NCI-H2171 (cell line): ENCODE measurements at regions not wholly inside any gene's neighbourhood (a gene's known extent, or its start where the extent isn't known, plus 50 kb on each side); places are given as distances from the start of the nearest gene placed in this dataset.

Experiments
- DNase-seq: peaks from one replicate; lab custom pipeline; 2025; lab: John Stamatoyannopoulos, UW

DNA sequence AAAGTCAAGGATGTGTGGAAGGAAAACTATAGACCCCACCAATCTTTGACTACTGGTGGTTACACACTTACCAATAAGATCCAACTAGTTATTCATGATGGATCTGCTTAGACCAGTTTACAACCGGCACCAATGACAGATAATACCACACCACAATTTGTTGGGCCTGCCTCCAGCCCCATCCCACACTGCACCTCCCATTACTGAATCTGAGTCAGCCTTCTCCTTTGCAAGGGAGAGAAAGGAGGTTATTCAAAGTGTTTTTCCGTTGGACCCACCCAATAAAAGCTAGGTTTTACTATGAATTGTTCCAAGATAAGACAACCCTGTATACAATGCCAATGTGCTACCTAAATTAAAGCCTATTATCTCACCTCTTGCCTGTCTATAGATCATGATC is 453.5 kb downstream of the MTRR start:
- no peak for DNase-seq

GRCh38 chr5:8327016-8327415 is 458.1 kb downstream of the MTRR start:
- DNase-seq: no peak

DNA sequence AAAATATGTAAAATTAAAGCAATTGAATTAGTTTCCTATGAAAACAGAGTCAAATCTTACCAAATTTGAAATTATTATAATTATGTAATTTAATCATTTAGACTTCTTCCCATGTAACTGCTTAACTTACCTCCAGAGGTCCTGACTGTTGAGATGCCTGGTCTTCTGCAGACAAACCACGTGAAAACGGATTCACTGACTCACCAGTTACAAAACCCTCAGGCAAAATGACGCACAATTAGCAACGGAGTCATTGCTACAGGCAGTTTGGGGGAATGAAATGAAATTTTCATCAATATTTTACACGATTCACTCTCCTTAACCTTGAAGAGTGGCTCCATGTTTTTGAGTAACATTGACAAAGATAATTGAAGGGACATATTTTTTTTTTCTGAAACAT is 460.8 kb downstream of the MTRR start:
- DNase-seq: no peak

DNA sequence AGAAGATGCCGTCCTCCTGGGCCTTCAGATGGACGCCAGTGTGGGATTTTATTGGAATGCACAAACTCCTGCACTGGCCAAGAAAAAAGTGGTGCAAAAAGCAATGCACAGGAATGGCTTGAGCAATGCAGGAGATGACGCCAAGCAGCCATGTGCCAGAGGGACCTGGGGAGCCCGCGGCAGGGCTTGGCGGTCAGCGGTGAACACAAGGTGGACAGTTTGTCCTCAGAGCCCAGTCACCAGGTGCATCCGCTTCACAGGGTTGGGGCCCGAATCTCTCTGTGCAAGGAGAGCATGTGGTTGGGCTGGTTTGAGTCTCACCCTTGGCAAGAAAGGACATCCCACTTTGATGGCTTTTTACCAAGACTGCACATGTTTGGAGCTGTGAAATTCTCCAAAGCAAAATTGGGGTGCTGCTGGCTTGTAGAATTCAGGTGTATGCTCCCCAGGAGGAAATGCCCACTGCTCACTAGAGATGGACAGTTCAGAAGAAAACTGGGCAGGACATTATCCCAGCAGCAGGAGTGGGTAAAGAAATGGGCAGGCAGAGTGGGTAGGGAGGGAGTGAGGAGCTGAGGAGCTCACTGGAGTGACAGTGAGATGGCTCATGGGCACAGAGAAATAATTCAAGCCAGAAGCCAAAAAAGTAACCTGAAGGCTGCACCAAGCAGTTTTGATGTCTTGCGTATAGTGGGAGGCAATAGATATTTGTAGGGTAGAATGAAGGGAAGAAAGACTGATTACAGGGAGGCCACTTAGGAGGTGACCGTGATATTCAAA is 463.9 kb downstream of the MTRR start:
- DNase-seq: no peak

DNA sequence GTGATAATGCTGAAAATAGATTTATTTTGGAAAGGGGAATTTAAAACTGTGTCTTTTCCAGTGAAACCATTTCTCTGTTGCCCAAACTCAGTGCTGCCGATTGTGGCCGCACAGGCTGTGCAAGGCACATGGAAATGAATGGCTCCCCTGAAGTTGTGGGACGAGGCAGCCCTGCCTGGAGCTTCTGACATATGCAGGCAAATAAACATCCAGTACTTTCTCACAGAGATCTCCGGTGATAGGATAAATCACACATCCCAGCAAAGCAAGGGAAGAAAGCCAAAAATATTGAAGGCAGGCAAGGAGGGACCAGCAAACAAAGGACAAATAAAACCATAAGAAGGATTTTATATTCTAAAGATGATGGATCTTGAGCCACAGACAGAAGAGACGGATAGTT is 464.5 kb downstream of the MTRR start:
- DNase-seq: no peak

GRCh38 chr5:8333977-8334376 is 465.0 kb downstream of the MTRR start:
- DNase-seq: no peak

- no peak for DNase-seq
These were observed 471.3 kb downstream of the MTRR start for GRCh38 chr5:8340261-8340660.

DNA sequence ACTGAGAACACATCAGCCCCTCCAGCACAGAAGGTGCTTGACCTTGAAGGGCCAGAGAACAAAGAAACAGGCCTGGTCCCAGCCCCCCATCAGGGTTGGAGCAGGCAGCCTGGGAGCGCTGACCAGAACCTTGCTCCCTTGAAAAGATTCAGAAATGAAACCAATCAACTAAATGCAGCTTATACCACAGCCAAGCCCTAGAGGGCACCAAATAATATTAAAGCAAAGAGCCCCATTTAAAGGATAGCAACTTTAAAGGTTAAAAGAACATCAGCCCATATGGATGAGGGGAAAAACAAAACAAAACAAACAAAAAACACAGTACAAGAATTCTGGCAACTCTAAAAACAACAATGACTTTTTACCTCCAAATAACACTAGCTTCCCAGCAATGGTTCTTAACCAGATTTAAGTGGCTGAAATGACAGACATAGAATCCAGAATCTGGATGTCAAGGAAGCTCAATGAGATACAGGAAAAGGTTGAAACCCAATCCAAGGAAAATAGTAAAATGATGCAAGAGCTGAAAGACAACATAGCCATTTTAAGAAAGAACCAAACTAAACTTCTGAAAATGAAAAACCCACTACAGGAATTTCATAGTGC is 471.9 kb downstream of the MTRR start:
- no peak for DNase-seq

DNA sequence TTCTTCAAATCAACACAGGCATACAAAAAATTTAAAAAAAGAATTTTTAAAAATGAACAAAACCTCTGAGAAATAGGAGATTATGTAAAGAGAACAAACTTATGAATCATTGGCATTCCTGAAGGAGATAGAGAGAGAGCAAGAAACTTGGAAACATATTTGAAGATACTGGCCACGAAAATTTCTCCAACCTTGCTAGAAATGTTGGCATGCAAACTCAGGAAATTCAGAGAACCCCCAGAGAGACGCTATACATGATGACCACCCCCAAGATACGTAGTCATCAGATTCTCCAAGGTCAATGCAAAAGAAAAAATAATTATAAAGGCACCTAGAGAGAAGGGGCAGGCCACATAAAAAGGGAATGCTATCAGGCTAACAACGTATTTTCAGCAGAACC is 472.5 kb downstream of the MTRR start:
- DNase-seq: no peak

GRCh38 chr5:8347984-8348383 is 479.0 kb downstream of the MTRR start:
- no peak for DNase-seq

DNA sequence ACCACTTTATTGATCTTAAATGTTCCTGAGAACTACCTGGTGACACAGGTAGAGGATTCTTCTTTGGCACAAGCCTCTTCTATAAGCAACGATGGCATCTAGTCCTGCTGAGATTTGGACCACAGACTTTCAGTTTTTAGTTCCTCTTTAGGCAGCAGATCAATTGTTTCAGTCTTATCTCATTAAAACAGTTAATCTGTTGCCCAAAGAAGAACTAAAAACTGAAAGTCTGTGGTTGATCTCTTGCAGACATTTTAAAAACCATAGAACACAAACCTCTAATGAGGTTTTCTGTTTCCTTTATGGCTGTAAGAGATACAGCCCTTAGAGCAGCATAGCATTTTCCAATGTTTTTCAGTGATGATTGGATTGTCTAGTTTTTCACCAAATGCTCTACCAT is 480.9 kb downstream of the MTRR start:
- DNase-seq: no peak

DNA sequence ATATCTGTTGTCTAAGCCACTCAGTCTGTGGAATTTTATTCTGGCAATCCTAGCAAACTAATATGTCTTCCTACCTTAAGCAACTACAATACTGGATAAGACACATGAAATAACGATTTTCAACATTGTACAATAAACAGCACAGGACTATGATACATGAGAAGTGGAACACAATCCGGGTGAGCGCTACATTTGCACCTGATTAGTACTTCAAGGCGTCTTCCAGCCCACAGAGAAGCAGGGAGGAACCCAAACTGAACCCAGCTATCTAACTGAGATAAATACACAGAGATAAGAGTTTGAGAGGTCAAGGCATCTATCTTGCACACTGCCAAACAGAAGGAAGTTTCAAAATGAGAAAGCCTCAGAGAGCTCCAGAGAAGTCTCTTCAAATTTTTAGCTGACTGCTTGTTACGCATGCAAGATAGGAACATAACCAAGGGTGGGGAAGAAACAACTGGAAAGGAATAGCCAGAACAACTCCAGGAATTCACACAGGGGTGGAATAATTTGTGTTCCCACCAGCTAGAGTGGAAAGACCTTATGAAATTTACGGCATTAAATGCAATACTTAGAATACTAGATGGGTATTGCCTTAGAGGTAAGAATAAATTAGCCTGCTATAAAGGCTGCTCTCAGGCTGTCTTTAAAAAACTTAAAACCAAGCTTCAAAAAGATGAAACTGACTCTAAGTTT is 481.8 kb downstream of the MTRR start:
- DNase-seq: no peak

DNA sequence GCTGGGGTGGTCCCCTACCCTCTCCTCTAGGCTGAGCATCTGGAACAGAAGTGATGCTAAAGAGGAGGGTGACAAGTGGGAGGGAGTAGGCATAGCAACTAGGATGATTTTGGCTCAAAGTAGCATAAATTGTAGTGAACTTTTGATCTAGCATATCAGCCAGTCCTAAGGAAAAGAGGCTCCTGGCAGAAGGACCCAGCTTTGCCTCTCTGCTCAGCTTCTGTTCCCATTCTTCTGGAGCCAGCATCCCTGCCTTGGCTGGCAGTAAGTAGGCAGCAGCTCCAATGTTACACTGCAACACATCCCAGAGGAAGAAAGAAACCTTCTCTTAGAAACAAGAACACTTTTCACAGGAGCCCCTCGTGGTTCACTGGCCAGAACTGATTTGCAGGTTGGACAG is 487.0 kb downstream of the MTRR start:
- no peak for DNase-seq

- no peak for DNase-seq
These were observed 491.1 kb downstream of the MTRR start for GRCh38 chr5:8360012-8360411.

- DNase-seq: no peak
These were observed 493.5 kb downstream of the MTRR start for GRCh38 chr5:8362495-8362894.

DNA sequence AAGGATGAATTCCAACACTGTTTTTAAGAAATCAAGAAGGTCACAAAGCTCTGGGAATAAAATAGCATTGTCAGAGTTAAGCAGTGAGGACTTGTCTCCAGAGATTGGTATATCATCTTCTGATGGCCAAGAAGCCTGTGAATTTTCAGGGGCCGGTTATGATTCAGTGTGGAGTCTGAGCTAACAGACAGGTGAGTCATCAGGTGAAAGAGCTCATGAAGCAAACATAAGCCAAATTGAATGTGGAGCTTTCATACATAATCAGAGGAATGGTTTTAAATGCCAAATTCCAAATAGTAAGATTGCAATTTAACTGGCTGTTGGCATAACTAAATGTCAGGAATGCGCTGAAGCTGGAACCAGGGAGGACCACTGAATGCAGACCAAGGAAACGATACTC is 494.2 kb downstream of the MTRR start:
- no peak for DNase-seq

GRCh38 chr5:8366266-8366665 is 497.3 kb downstream of the MTRR start:
- DNase-seq: no peak

GRCh38 chr5:8376478-8376877 is 507.5 kb downstream of the MTRR start:
- DNase-seq: no peak

GRCh38 chr5:8381972-8382371 is 513.0 kb downstream of the MTRR start:
- DNase-seq: no peak

GRCh38 chr5:8382456-8382855 is 513.5 kb downstream of the MTRR start:
- DNase-seq: no peak

DNA sequence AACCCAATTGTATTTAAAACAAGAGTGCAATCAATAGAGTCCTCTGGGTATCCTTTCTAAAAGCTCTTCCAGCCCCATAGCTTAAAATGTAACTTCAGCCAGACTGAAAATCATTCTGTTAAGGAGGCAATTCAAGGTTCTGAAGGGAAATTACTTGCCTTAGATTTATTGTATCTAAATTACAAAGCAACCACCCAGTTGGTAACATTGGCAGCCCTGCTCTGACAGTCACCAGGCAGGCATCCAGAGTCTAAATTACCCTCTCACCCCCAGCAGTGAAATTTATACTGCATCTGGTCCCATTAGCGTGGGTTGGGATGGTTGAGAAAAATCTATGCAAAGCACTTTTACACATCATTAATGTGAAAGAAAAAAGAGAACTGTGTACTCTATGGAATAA is 514.7 kb downstream of the MTRR start:
- DNase-seq: no peak

GRCh38 chr5:8386719-8387288 is 517.9 kb downstream of the MTRR start:
- DNase-seq: no peak

DNA sequence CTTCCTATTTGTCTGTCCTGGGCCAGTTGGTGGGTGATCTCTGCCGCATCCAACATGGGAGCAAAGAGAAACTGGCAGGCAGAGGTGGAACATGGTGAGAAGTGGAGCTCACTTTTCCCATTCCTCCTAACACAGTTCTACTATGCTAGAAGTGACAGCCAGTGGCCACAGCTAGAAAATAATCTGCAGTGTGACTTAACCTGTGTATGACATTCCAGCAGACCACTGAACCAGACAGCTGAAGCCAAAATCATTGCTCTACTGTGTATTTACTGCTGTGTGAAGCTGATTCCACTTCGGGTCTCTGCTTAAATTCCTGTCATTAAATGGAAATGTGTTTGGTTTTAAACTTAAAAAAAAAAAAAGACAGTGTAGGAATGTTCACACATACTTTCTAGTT is 523.0 kb downstream of the MTRR start:
- no peak for DNase-seq
